ENCODE measurements at regions not wholly inside any gene's neighbourhood (a gene's known extent, or its start where the extent isn't known, plus 50 kb on each side); places are given as distances from the start of the nearest gene placed in this dataset.

- TF ChIP-seq EGR1 (IDR thresholded peaks at IDR 0.05; ENCODE audit: borderline replicate concordance in 1 of 2, low read depth in 2 of 2, low read length in 2 of 2): no peak
- TF ChIP-seq BHLHE40 (IDR thresholded peaks at IDR 0.05; ENCODE audit: borderline replicate concordance in 1 of 2, low read depth in 2 of 2, low read length in 1 of 2): no peak
- no peak for TF ChIP-seq CTCF (IDR thresholded peaks at IDR 0.05 in 2 of 3, conservative IDR thresholded peaks at IDR 0.05 in 1 of 3; ENCODE audit: control insufficient read depth in 2 of 3, extremely low read depth in 1 of 3, insufficient read depth in 1 of 3, low read depth in 3 of 3, low read length in 3 of 3)
- TF ChIP-seq RFX5 (IDR thresholded peaks at IDR 0.05; ENCODE audit: low read depth, low read length): no peak
- no peak for TF ChIP-seq SMC3 (IDR thresholded peaks at IDR 0.05; ENCODE audit: borderline replicate concordance, low read length)
- no peak for TF ChIP-seq TAF1 (IDR thresholded peaks at IDR 0.05; ENCODE audit: borderline replicate concordance, low read depth, low read length)
- no peak for TF ChIP-seq POLR2A (IDR thresholded peaks at IDR 0.05; ENCODE audit: low read depth, low read length)
- TF ChIP-seq, protein P1, sequence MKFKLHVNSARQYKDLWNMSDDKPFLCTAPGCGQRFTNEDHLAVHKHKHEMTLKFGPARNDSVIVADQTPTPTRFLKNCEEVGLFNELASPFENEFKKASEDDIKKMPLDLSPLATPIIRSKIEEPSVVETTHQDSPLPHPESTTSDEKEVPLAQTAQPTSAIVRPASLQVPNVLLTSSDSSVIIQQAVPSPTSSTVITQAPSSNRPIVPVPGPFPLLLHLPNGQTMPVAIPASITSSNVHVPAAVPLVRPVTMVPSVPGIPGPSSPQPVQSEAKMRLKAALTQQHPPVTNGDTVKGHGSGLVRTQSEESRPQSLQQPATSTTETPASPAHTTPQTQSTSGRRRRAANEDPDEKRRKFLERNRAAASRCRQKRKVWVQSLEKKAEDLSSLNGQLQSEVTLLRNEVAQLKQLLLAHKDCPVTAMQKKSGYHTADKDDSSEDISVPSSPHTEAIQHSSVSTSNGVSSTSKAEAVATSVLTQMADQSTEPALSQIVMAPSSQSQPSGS (IDR thresholded peaks at IDR 0.05; ENCODE audit: low read length): no peak
- TF ChIP-seq, protein P2, sequence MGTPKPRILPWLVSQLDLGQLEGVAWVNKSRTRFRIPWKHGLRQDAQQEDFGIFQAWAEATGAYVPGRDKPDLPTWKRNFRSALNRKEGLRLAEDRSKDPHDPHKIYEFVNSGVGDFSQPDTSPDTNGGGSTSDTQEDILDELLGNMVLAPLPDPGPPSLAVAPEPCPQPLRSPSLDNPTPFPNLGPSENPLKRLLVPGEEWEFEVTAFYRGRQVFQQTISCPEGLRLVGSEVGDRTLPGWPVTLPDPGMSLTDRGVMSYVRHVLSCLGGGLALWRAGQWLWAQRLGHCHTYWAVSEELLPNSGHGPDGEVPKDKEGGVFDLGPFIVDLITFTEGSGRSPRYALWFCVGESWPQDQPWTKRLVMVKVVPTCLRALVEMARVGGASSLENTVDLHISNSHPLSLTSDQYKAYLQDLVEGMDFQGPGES (IDR thresholded peaks at IDR 0.05): no peak
- no peak for TF ChIP-seq EZH2 (IDR thresholded peaks at IDR 0.05; ENCODE audit: borderline replicate concordance, control insufficient read depth, low read depth, low read length)
- TF ChIP-seq POLR2AphosphoS2 (IDR thresholded peaks at IDR 0.05; ENCODE audit: low read depth, low read length): no peak
These were observed 1051.9 kb downstream of the NLGN4X start for GRCh38 chrX:5176766-5177165.

Data from GM12878 (cell line).